ENCODE measurements at regions not wholly inside any gene's neighbourhood (a gene's known extent, or its start where the extent isn't known, plus 50 kb on each side); places are given as distances from the start of the nearest gene placed in this dataset.

DNA sequence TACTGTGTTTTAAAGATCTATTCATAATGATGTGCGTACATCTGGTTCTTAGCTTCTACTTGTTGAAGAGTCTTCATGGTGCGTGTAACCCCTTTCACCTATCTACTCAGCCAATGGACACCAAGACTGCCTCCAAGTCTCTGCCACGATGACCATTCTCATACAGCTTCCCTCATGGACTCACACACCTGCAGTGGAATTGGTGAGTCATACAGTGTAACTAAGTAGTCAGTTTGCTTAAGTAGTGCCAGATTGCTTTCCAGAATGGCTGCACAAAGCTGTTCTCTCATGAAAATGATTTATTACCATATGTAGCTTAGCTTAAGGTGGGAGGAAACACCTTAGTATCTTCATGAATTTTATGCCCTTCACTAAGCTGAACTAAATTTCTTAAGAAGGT is 112.3 kb downstream of the AKAP11 start (continued):
- TF ChIP-seq, protein P1, sequence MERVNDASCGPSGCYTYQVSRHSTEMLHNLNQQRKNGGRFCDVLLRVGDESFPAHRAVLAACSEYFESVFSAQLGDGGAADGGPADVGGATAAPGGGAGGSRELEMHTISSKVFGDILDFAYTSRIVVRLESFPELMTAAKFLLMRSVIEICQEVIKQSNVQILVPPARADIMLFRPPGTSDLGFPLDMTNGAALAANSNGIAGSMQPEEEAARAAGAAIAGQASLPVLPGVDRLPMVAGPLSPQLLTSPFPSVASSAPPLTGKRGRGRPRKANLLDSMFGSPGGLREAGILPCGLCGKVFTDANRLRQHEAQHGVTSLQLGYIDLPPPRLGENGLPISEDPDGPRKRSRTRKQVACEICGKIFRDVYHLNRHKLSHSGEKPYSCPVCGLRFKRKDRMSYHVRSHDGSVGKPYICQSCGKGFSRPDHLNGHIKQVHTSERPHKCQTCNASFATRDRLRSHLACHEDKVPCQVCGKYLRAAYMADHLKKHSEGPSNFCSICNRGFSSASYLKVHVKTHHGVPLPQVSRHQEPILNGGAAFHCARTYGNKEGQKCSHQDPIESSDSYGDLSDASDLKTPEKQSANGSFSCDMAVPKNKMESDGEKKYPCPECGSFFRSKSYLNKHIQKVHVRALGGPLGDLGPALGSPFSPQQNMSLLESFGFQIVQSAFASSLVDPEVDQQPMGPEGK (CRISPR knock-in tag; IDR thresholded peaks at IDR 0.05; ENCODE audit: borderline replicate concordance), result no peak
- no peak for TF ChIP-seq ZFP30 (CRISPR knock-in tag; IDR thresholded peaks at IDR 0.05)
- TF ChIP-seq, protein P2, sequence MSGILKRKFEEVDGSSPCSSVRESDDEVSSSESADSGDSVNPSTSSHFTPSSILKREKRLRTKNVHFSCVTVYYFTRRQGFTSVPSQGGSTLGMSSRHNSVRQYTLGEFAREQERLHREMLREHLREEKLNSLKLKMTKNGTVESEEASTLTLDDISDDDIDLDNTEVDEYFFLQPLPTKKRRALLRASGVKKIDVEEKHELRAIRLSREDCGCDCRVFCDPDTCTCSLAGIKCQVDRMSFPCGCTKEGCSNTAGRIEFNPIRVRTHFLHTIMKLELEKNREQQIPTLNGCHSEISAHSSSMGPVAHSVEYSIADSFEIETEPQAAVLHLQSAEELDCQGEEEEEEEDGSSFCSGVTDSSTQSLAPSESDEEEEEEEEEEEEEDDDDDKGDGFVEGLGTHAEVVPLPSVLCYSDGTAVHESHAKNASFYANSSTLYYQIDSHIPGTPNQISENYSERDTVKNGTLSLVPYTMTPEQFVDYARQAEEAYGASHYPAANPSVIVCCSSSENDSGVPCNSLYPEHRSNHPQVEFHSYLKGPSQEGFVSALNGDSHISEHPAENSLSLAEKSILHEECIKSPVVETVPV (CRISPR knock-in tag; IDR thresholded peaks at IDR 0.05), result no peak
- TF ChIP-seq ISL1 (CRISPR knock-in tag; IDR thresholded peaks at IDR 0.05), result no peak
- TF ChIP-seq TCF4 (CRISPR knock-in tag; IDR thresholded peaks at IDR 0.05; ENCODE audit: borderline replicate concordance), result no peak
- TF ChIP-seq BACH2 (CRISPR knock-in tag; IDR thresholded peaks at IDR 0.05; ENCODE audit: borderline replicate concordance), result no peak

GRCh38 chr13:42388326-42388725 is 116.4 kb downstream of the AKAP11 start:
- TF ChIP-seq BACH2 (CRISPR knock-in tag; IDR thresholded peaks at IDR 0.05; ENCODE audit: borderline replicate concordance), result no peak
- TF ChIP-seq PPARA (CRISPR knock-in tag; IDR thresholded peaks at IDR 0.05; ENCODE audit: borderline replicate concordance), result no peak
- no peak for TF ChIP-seq GLIS3 (CRISPR knock-in tag; IDR thresholded peaks at IDR 0.05)
- no peak for TF ChIP-seq ZNF70 (CRISPR knock-in tag; IDR thresholded peaks at IDR 0.05)
- no peak for TF ChIP-seq ZC3H10 (CRISPR knock-in tag; IDR thresholded peaks at IDR 0.05)
- TF ChIP-seq TCF4 (CRISPR knock-in tag; IDR thresholded peaks at IDR 0.05; ENCODE audit: borderline replicate concordance), result no peak
- TF ChIP-seq, protein P1 (CRISPR knock-in tag; IDR thresholded peaks at IDR 0.05; ENCODE audit: borderline replicate concordance), result no peak
- TF ChIP-seq, protein P3, sequence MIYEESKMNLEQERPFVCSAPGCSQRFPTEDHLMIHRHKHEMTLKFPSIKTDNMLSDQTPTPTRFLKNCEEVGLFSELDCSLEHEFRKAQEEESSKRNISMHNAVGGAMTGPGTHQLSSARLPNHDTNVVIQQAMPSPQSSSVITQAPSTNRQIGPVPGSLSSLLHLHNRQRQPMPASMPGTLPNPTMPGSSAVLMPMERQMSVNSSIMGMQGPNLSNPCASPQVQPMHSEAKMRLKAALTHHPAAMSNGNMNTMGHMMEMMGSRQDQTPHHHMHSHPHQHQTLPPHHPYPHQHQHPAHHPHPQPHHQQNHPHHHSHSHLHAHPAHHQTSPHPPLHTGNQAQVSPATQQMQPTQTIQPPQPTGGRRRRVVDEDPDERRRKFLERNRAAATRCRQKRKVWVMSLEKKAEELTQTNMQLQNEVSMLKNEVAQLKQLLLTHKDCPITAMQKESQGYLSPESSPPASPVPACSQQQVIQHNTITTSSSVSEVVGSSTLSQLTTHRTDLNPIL (CRISPR knock-in tag; IDR thresholded peaks at IDR 0.05; ENCODE audit: low read depth), result no peak
- TF ChIP-seq ESRRG (CRISPR knock-in tag; IDR thresholded peaks at IDR 0.05), result no peak
- no peak for TF ChIP-seq ZNF8 (CRISPR knock-in tag; IDR thresholded peaks at IDR 0.05)
- TF ChIP-seq ISL1 (CRISPR knock-in tag; IDR thresholded peaks at IDR 0.05), result no peak
- TF ChIP-seq, protein P4, sequence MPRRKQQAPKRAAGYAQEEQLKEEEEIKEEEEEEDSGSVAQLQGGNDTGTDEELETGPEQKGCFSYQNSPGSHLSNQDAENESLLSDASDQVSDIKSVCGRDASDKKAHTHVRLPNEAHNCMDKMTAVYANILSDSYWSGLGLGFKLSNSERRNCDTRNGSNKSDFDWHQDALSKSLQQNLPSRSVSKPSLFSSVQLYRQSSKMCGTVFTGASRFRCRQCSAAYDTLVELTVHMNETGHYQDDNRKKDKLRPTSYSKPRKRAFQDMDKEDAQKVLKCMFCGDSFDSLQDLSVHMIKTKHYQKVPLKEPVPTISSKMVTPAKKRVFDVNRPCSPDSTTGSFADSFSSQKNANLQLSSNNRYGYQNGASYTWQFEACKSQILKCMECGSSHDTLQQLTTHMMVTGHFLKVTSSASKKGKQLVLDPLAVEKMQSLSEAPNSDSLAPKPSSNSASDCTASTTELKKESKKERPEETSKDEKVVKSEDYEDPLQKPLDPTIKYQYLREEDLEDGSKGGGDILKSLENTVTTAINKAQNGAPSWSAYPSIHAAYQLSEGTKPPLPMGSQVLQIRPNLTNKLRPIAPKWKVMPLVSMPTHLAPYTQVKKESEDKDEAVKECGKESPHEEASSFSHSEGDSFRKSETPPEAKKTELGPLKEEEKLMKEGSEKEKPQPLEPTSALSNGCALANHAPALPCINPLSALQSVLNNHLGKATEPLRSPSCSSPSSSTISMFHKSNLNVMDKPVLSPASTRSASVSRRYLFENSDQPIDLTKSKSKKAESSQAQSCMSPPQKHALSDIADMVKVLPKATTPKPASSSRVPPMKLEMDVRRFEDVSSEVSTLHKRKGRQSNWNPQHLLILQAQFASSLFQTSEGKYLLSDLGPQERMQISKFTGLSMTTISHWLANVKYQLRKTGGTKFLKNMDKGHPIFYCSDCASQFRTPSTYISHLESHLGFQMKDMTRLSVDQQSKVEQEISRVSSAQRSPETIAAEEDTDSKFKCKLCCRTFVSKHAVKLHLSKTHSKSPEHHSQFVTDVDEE (CRISPR knock-in tag; IDR thresholded peaks at IDR 0.05), result no peak
- TF ChIP-seq ZNF565 (CRISPR knock-in tag; conservative IDR thresholded peaks at IDR 0.05; ENCODE audit: low read depth), result no peak
- ATAC-seq, result no peak

DNA sequence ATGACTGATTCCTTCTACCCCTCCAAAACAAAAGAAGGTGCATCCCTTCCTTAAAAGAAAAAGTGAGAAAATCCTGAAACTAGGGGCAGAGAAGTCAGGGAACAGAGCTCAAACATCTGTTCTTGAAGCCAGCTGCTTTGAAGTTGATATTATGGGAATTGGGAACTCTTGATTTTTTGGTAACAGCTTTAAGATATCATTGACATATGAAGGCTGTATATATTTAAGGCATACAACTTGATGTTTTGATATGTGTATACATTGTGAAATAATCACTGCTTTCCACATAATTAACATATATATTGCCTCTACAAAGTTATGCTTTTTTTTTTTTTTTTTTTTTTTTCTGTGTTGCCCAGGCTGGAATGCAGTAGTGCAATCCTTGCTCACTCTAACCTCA is 117.1 kb downstream of the AKAP11 start:
- ATAC-seq, result no peak
- TF ChIP-seq ZNF70 (CRISPR knock-in tag; IDR thresholded peaks at IDR 0.05) (no peak), ZNF565 (CRISPR knock-in tag; conservative IDR thresholded peaks at IDR 0.05; ENCODE audit: low read depth) (no peak), GLIS3 (CRISPR knock-in tag; IDR thresholded peaks at IDR 0.05) (no peak), POU6F1 (CRISPR knock-in tag; IDR thresholded peaks at IDR 0.05; ENCODE audit: borderline replicate concordance, low read depth) (no peak), BACH2 (CRISPR knock-in tag; IDR thresholded peaks at IDR 0.05; ENCODE audit: borderline replicate concordance) (no peak), RARB (CRISPR knock-in tag; IDR thresholded peaks at IDR 0.05) (no peak)
- TF ChIP-seq, protein P2 (CRISPR knock-in tag; IDR thresholded peaks at IDR 0.05), result no peak

Data from SK-N-SH treated with all-trans-retinoic acid at 6 μM for 48 hours (cell line).